Stomach (tissue), 4 donors: ENCODE measurements at regions not wholly inside any gene's neighbourhood (a gene's known extent, or its start where the extent isn't known, plus 50 kb on each side); places are given as distances from the start of the nearest gene placed in this dataset.
"Not testable (repeated sequence)": the region's sequence is repeated elsewhere in the genome, so short reads cannot be mapped to it uniquely, and the experiment has no call there.

Source experiments
- EP300 ChIP-seq: sonication (generic); formaldehyde crosslinking; IDR thresholded peaks from one replicate; pipeline ENCODE4 v1.6.1; 2017; ENCODE audit warnings: antibody characterized with exemption
- POLR2A ChIP-seq, 4 donors: fragments of 450-650 bp; IDR thresholded peaks; one replicate each; pipeline ENCODE4 v1.6.1; 2016; ENCODE audit warnings: antibody characterized with exemption in 4 of 4, control low read depth in 2 of 4, mild to moderate bottlenecking in 1 of 4, moderate library complexity in 1 of 4
- POLR2AphosphoS5 ChIP-seq, 3 donors: sonication (generic); formaldehyde crosslinking; IDR thresholded peaks; one replicate each; pipeline ENCODE4 v1.6.1; 2016; ENCODE audit warnings: antibody characterized with exemption in 3 of 3
- TF ChIP-seq, protein P1 (sequence below), 7 experiments: fragments of 450-650 bp in 4 of 7; fragments of 200-600 bp in 3 of 7; sonication (generic) in 3 of 7; IDR thresholded peaks; one replicate each; pipeline ENCODE4 v1.5.1; 2016 to 2019; ENCODE audit warnings: antibody characterized with exemption in 7 of 7, control low read depth in 2 of 7, mild to moderate bottlenecking in 1 of 7

DNA sequence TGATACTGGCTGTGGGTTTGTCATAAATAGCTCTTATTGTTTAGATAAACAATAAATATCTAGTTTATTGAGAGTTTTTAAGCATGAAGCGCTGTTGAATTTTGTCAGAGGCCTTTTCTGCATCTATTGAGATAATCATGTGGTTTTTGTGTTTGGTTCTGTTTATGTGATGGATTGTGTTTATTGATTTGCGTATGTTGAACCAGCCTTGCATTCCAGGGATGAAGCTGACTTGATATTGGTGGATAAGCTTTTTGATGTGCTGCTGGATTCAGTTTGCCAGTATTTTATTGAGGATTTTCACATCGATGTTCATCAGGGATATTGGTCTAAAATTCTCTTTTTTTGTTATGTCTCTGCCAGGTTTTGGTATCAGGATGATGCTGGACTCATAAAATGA is 231.4 kb downstream of the HS3ST3B1 start:
- TF ChIP-seq, protein P1, sequence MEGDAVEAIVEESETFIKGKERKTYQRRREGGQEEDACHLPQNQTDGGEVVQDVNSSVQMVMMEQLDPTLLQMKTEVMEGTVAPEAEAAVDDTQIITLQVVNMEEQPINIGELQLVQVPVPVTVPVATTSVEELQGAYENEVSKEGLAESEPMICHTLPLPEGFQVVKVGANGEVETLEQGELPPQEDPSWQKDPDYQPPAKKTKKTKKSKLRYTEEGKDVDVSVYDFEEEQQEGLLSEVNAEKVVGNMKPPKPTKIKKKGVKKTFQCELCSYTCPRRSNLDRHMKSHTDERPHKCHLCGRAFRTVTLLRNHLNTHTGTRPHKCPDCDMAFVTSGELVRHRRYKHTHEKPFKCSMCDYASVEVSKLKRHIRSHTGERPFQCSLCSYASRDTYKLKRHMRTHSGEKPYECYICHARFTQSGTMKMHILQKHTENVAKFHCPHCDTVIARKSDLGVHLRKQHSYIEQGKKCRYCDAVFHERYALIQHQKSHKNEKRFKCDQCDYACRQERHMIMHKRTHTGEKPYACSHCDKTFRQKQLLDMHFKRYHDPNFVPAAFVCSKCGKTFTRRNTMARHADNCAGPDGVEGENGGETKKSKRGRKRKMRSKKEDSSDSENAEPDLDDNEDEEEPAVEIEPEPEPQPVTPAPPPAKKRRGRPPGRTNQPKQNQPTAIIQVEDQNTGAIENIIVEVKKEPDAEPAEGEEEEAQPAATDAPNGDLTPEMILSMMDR (IDR thresholded peaks at IDR 0.05), result not testable (repeated sequence)
- not testable (repeated sequence) for TF ChIP-seq POLR2AphosphoS5 (IDR thresholded peaks at IDR 0.05); POLR2A (IDR thresholded peaks at IDR 0.05); EP300
